ENCODE measurements at regions not wholly inside any gene's neighbourhood (a gene's known extent, or its start where the extent isn't known, plus 50 kb on each side); places are given as distances from the start of the nearest gene placed in this dataset.
"Not testable (repeated sequence)": the region's sequence is repeated elsewhere in the genome, so short reads cannot be mapped to it uniquely, and the experiment has no call there.

GRCh38 chr5:125215593-125215992 is 469.2 kb upstream of the ZNF608 start:
- FAIRE-seq = no peak
- DNase-seq (ENCODE audit: insufficient read length, low spot score) = no peak

- DNase-seq (ENCODE audit: insufficient read length, low spot score) (no peak), FAIRE-seq (no peak)
Measured at GRCh38 chr5:125219710-125220109, 473.3 kb upstream of the ZNF608 start.

GRCh38 chr5:125220284-125220683 is 473.8 kb upstream of the ZNF608 start:
- FAIRE-seq = no peak
- DNase-seq (ENCODE audit: insufficient read length, low spot score) = no peak

GRCh38 chr5:125222597-125223240 is 476.3 kb upstream of the ZNF608 start:
- no peak for DNase-seq (ENCODE audit: insufficient read length, low spot score)
- FAIRE-seq = no peak

- FAIRE-seq (no peak), DNase-seq (ENCODE audit: insufficient read length, low spot score) (no peak)
Measured at GRCh38 chr5:125225424-125225823, 479.0 kb upstream of the ZNF608 start.

- no peak for FAIRE-seq
Measured at GRCh38 chr5:125226825-125227224, 480.4 kb upstream of the ZNF608 start.

GRCh38 chr5:125227333-125228095 is 481.1 kb upstream of the ZNF608 start:
- no peak for FAIRE-seq
- DNase-seq (ENCODE audit: insufficient read length, low spot score) = peak; percentile 5

More at GRCh38 chr5:125226825-125227224, 480.4 kb upstream of the ZNF608 start:
- DNase-seq (ENCODE audit: insufficient read length, low spot score) = no peak

- FAIRE-seq (no peak), DNase-seq (ENCODE audit: insufficient read length, low spot score) (no peak)
Measured at GRCh38 chr5:125228363-125229070, 482.1 kb upstream of the ZNF608 start.

GRCh38 chr5:125229556-125229955 is 483.1 kb upstream of the ZNF608 start:
- FAIRE-seq (no peak), DNase-seq (ENCODE audit: insufficient read length, low spot score) (no peak)

- DNase-seq (ENCODE audit: insufficient read length, low spot score) = no peak
- no peak for FAIRE-seq
Measured at GRCh38 chr5:125232779-125233230, 486.4 kb upstream of the ZNF608 start.

GRCh38 chr5:125233944-125234343 is 487.5 kb upstream of the ZNF608 start:
- FAIRE-seq = no peak

GRCh38 chr5:125236007-125236406 is 489.6 kb upstream of the ZNF608 start:
- FAIRE-seq = no peak

More at GRCh38 chr5:125233944-125234343, 487.5 kb upstream of the ZNF608 start:
- no peak for DNase-seq (ENCODE audit: insufficient read length, low spot score)

GRCh38 chr5:125236981-125237380 is 490.5 kb upstream of the ZNF608 start:
- FAIRE-seq = no peak
- DNase-seq (ENCODE audit: insufficient read length, low spot score) = no peak

More at GRCh38 chr5:125236007-125236406, 489.6 kb upstream of the ZNF608 start:
- no peak for DNase-seq (ENCODE audit: insufficient read length, low spot score)

- no peak for DNase-seq (ENCODE audit: insufficient read length, low spot score)
- no peak for FAIRE-seq
Measured at GRCh38 chr5:125244531-125244930, 498.1 kb upstream of the ZNF608 start.

GRCh38 chr5:125245216-125245615 is 498.8 kb upstream of the ZNF608 start:
- no peak for FAIRE-seq

GRCh38 chr5:125249400-125249799 is 503.0 kb upstream of the ZNF608 start:
- DNase-seq (ENCODE audit: insufficient read length, low spot score) (no peak), FAIRE-seq (no peak)

More at GRCh38 chr5:125245216-125245615, 498.8 kb upstream of the ZNF608 start:
- no peak for DNase-seq (ENCODE audit: insufficient read length, low spot score)

- DNase-seq (ENCODE audit: insufficient read length, low spot score) (no peak), FAIRE-seq (no peak)
Measured at GRCh38 chr5:125251703-125252102, 505.3 kb upstream of the ZNF608 start.

- DNase-seq (ENCODE audit: insufficient read length, low spot score); FAIRE-seq: not testable (repeated sequence)
Measured at GRCh38 chr5:125253634-125254033, 507.2 kb upstream of the ZNF608 start.

GRCh38 chr5:125254267-125254666 is 507.8 kb upstream of the ZNF608 start:
- FAIRE-seq (no peak), DNase-seq (ENCODE audit: insufficient read length, low spot score) (no peak)

- FAIRE-seq = no peak
- no peak for DNase-seq (ENCODE audit: insufficient read length, low spot score)
Measured at GRCh38 chr5:125256296-125256695, 509.9 kb upstream of the ZNF608 start.
